Small intestine (tissue), 7 donors: ENCODE measurements at regions not wholly inside any gene's neighbourhood (a gene's known extent, or its start where the extent isn't known, plus 50 kb on each side); places are given as distances from the start of the nearest gene placed in this dataset.

ENCODE experiments used
- DNase-seq, 2 donors: peaks; one replicate each; pipeline versions ENCODE4 v3.0.0 to v3.0.0-alpha.2; 2013
- FAIRE-seq: peaks from 2 replicates; lab custom pipeline; 2012; peaks lifted over from hg19 to GRCh38; lab: Jason Lieb, UNC
- H3K27ac ChIP-seq, 3 donors: one replicate each; pipeline ENCODE4 v1.5.1; 2013; ENCODE audit warnings: low read length in 2 of 3, mild to moderate bottlenecking in 2 of 3, control low read depth in 1 of 3, inconsistent platforms in 1 of 3, low read depth in 1 of 3, moderate library complexity in 1 of 3
- H3K27me3 ChIP-seq, 3 donors: one replicate each; pipeline ENCODE4 v1.6.1; 2013; ENCODE audit warnings: low read length in 3 of 3, inconsistent platforms in 1 of 3; ENCODE audit not compliant: control insufficient read depth in 3 of 3, insufficient read depth in 3 of 3
- H3K36me3 ChIP-seq, 3 donors: one replicate each; pipeline ENCODE4 v1.6.1; 2013; ENCODE audit warnings: low read length in 3 of 3, inconsistent platforms in 1 of 3, low read depth in 1 of 3, mild to moderate bottlenecking in 1 of 3, moderate library complexity in 1 of 3; ENCODE audit not compliant: control insufficient read depth in 3 of 3, insufficient read depth in 2 of 3
- H3K4me1 ChIP-seq, 3 donors: one replicate each; pipeline ENCODE4 v1.6.1; 2013; ENCODE audit warnings: low read length in 2 of 3, inconsistent platforms in 1 of 3, low read depth in 1 of 3, mild to moderate bottlenecking in 1 of 3, moderate library complexity in 1 of 3; ENCODE audit not compliant: control insufficient read depth in 3 of 3, insufficient read depth in 2 of 3
- H3K4me3 ChIP-seq, 3 donors: one replicate each; pipeline ENCODE4 v1.5.1; 2013; ENCODE audit warnings: low read length in 3 of 3, control low read depth in 1 of 3, inconsistent platforms in 1 of 3, low read depth in 1 of 3, mild to moderate bottlenecking in 1 of 3, moderate library complexity in 1 of 3
- H3K9me3 ChIP-seq, 2 donors: one replicate each; pipeline ENCODE4 v1.6.1; 2013; ENCODE audit warnings: low read depth in 1 of 2, low read length in 1 of 2; ENCODE audit not compliant: control insufficient read depth in 2 of 2, insufficient read depth in 1 of 2
- WGBS, 3 donors: extraction: QIAGEN DNeasy Blood & Tissue Kit; methylation state at CpG; one replicate each; pipeline ENCODE4 v1.1.7; 2013; 5-methylcytosine and 5-hydroxymethylcytosine counted together
- donor health status: healthy with polysubstance abuse.
- donor health status: control.
- donor health status: control.
- donor health status: Bipolar disorder and iron deficiency.
- donor health status: healthy.

- WGBS, 3 donors: 74 to 88% (median 88%) methylated on average over 10 of the region's 10 CpGs
- peaks cover 0 to 11% (median 0%) of the 10 kb centered on the region in 3 donors for H3K27me3 ChIP-seq
- no peak overlapping the region for H3K4me3 ChIP-seq
- no peaks in the 10 kb centered on the region for H3K4me1 ChIP-seq
- FAIRE-seq (no peak), DNase-seq (no peak)
- H3K36me3 ChIP-seq: no peaks in the 10 kb centered on the region
- no peak overlapping the region for H3K27ac ChIP-seq
- H3K9me3 ChIP-seq: no peaks in the 10 kb centered on the region
These were observed 67.0 kb upstream of the NEK6 start for GRCh38 chr9:124190761-124191160.

GRCh38 chr9:124191691-124192395, 65.9 kb upstream of the NEK6 start:
- H3K4me3 ChIP-seq: no peak overlapping the region
- peaks cover 0 to 2% of the 10 kb centered on the region in 2 donors for H3K9me3 ChIP-seq
- H3K27me3 ChIP-seq: peaks cover 0 to 10% (median 0%) of the 10 kb centered on the region in 3 donors
- H3K27ac ChIP-seq: no peak overlapping the region
- WGBS, 3 donors: 86 to 95% (median 94%) methylated on average over 6 of the region's 6 CpGs
- DNase-seq (no peak), FAIRE-seq (no peak)
- H3K36me3 ChIP-seq: no peaks in the 10 kb centered on the region
- no peaks in the 10 kb centered on the region for H3K4me1 ChIP-seq

- Histone ChIP-seq H3K9me3 (peaks cover 0 to 5% of the 10 kb centered on the region in 2 donors), H3K27ac (no peak overlapping the region), H3K4me1 (no peaks in the 10 kb centered on the region), H3K4me3 (no peak overlapping the region), H3K36me3 (no peaks in the 10 kb centered on the region), H3K27me3 (no peaks in the 10 kb centered on the region)
- 83 to 97% (median 89%) methylated on average over 2 of the region's 2 CpGs for WGBS, 3 donors
- no peak for FAIRE-seq
- no peak for DNase-seq
These were observed 61.0 kb upstream of the NEK6 start for GRCh38 chr9:124196814-124197176.

- Histone ChIP-seq H3K4me1 (peaks cover 0 to 4% (median 0%) of the 10 kb centered on the region in 3 donors), H3K36me3 (no peaks in the 10 kb centered on the region), H3K4me3 (no peak overlapping the region), H3K9me3 (peaks cover 0 to 5% of the 10 kb centered on the region in 2 donors), H3K27me3 (no peaks in the 10 kb centered on the region), H3K27ac (no peak overlapping the region)
- no peak for FAIRE-seq
- 67 to 75% (median 75%) methylated on average over 14 of the region's 14 CpGs for WGBS, 3 donors
- DNase-seq: no peak
These were observed 60.3 kb upstream of the NEK6 start for GRCh38 chr9:124197177-124198095.

GRCh38 chr9:124198331-124198730, 59.4 kb upstream of the NEK6 start:
- 90 to 96% (median 90%) methylated on average over 5 of the region's 5 CpGs for WGBS, 3 donors
- no peak for DNase-seq
- Histone ChIP-seq H3K4me3 (no peak overlapping the region), H3K27ac (no peak overlapping the region), H3K9me3 (peaks cover 0 to 5% of the 10 kb centered on the region in 2 donors), H3K4me1 (peaks cover 0 to 4% (median 3%) of the 10 kb centered on the region in 3 donors), H3K36me3 (no peaks in the 10 kb centered on the region), H3K27me3 (no peaks in the 10 kb centered on the region)
- no peak for FAIRE-seq

DNA sequence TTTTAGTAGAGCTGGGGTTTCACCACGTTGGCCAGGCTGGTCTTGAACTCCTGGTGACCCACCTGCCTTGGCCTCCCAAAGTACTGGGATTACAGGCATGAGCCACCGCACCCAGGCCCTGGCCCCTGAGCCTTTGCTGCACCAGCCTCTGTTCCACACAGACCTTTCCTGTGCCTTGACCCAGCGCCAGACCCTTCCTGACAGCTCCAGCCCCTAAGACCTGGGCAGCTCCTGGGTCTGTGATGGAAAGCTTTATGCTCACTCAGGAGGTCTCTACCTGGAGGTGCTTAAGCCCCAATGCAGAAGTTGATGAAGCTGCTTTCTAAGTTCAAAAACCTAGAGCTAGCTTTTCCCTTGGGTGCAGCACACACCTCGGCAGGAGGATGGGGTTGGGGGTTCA, 58.8 kb upstream of the NEK6 start:
- no peak for FAIRE-seq
- 80 to 83% (median 81%) methylated on average over 4 of the region's 4 CpGs for WGBS, 3 donors
- peaks cover 0 to 4% (median 3%) of the 10 kb centered on the region in 3 donors for H3K4me1 ChIP-seq
- H3K9me3 ChIP-seq: peaks cover 0 to 5% of the 10 kb centered on the region in 2 donors
- no peak overlapping the region for H3K27ac ChIP-seq
- no peaks in the 10 kb centered on the region for H3K36me3 ChIP-seq
- no peak for DNase-seq
- H3K27me3 ChIP-seq: no peaks in the 10 kb centered on the region
- no peak overlapping the region for H3K4me3 ChIP-seq

- DNase-seq: no peak
- Histone ChIP-seq H3K4me3 (no peak overlapping the region), H3K27me3 (no peaks in the 10 kb centered on the region), H3K4me1 (peaks cover 0 to 4% (median 3%) of the 10 kb centered on the region in 3 donors), H3K27ac (no peak overlapping the region), H3K9me3 (peaks cover 0 to 6% of the 10 kb centered on the region in 2 donors), H3K36me3 (no peaks in the 10 kb centered on the region)
- WGBS, 3 donors: 83 to 92% (median 87%) methylated on average over 3 of the region's 3 CpGs
- FAIRE-seq: no peak
These were observed 58.3 kb upstream of the NEK6 start for GRCh38 chr9:124199474-124199873.

DNA sequence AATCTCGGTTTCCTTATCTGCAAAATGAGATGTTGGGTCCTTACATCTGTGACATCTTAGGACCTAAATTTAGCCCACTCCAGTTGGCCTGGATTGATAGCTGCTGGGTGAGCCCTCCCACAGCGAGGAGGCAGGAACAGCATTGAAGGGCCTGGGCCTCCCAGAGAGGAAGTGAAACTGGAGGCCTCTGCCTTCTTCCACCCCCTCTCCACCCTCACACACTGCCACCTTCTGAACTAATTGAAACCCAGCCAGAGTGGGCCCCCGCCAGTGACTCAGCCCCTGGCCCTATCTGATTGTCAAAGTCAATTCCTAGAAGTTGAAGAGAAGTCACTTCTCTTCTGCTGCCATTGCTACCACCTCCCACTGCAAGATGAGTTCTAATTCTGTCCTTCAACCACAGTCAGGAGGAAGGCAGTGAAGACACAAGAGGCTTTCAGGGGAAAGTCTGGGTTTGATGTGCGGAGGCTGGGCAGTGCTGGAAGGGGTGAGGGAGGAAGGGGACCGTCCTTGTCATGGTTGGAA, 55.2 kb upstream of the NEK6 start:
- peaks cover 0 to 21% of the 10 kb centered on the region in 2 donors for H3K9me3 ChIP-seq
- H3K27me3 ChIP-seq: no peaks in the 10 kb centered on the region
- FAIRE-seq (no peak), DNase-seq (peak in 1 of 2 donors; percentile 57)
- H3K36me3 ChIP-seq: no peaks in the 10 kb centered on the region
- peaks cover 0 to 4% (median 3%) of the 10 kb centered on the region in 3 donors for H3K4me1 ChIP-seq
- H3K27ac ChIP-seq: peak overlapping the region in 1 of 3 donors; percentile 47
- 50 to 55% (median 50%) methylated on average over 5 of the region's 5 CpGs for WGBS, 3 donors
- no peak overlapping the region for H3K4me3 ChIP-seq
